ENCODE measurements at regions not wholly inside any gene's neighbourhood (a gene's known extent, or its start where the extent isn't known, plus 50 kb on each side); places are given as distances from the start of the nearest gene placed in this dataset.

GRCh38 chr7:106957766-106958165 lies 86.7 kb upstream of the PRKAR2B start:
- intact Hi-C loops (cut with micrococcal nuclease), result no loop called here
- peak; percentile 63 for ATAC-seq
- no peak for DNase-seq

DNA sequence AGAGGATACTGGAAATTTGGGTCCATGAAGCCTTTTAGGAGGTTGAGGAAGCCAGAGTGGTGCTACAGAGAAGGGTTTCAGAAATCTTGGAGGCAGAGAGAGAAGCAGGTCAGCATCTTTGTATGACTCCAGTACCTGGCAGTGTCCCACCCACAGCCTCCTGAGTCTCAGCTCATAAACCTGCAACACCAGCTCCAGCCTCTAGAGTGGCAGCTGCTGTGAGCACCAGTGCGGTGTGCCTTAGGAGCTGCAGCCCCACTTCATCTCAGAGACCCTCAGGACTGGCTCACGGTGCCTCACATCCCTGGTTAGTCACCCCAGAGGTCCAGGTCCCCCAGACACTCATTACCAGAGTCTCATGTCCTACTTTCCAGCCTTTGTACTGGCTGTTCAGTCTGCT lies 84.8 kb upstream of the PRKAR2B start:
- intact Hi-C loops (cut with micrococcal nuclease), result no loop called here
- DNase-seq, result no peak
- no peak for ATAC-seq

- DNase-seq, result no peak
- intact Hi-C loops (cut with micrococcal nuclease), result no loop called here
- no peak for ATAC-seq
Measured at GRCh38 chr7:106962751-106963150, 81.8 kb upstream of the PRKAR2B start.

- intact Hi-C loops (cut with micrococcal nuclease), result no loop called here
- no peak for ATAC-seq
- no peak for DNase-seq
Measured at GRCh38 chr7:106964466-106964865, 80.0 kb upstream of the PRKAR2B start.

GRCh38 chr7:106965108-106965507 lies 79.4 kb upstream of the PRKAR2B start:
- ATAC-seq (no peak), DNase-seq (no peak)
- intact Hi-C loops (cut with micrococcal nuclease), result no loop called here

DNA sequence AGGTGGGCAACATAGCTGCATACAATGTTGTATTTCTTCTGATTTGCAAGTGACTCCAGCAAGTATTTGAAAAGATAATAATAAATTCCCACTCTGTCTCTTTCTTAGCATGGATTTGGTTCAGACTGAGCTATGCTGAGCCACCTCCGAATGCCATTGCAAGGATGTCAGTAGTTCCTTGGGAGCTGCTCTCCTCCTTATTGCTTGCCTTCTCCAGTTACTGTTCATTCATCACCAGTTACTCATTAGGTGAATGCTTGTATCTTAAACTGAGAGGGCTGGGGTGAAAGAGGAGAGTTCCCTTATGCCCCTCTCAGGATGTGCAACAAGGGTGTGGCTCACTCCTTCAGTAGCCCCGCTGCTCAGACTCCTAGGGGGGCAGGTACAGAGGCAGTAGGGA lies 78.4 kb upstream of the PRKAR2B start:
- DNase-seq (no peak), ATAC-seq (no peak)
- intact Hi-C loops (cut with micrococcal nuclease), result no loop called here

DNA sequence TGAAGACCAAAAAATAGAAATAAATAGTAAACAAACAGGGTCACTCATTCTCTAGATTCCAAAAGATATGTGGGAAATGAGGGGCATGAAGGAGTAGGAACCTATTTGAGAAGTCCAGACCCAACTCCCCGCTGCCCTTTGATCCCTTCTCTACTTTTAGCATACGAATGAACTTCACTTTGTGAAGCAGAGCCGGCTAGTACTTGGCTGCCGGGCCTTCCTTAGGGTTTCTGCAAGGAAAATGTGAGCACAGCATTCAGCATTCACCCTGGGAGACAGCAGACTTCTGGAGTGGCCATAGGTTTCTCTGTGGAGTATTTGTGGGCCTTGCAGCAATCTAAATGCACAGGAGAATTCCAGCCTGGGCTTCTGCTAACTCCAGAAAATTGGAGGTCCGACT lies 76.3 kb upstream of the PRKAR2B start:
- intact Hi-C loops (cut with micrococcal nuclease), result no loop called here
- ATAC-seq, result no peak
- no peak for DNase-seq

DNA sequence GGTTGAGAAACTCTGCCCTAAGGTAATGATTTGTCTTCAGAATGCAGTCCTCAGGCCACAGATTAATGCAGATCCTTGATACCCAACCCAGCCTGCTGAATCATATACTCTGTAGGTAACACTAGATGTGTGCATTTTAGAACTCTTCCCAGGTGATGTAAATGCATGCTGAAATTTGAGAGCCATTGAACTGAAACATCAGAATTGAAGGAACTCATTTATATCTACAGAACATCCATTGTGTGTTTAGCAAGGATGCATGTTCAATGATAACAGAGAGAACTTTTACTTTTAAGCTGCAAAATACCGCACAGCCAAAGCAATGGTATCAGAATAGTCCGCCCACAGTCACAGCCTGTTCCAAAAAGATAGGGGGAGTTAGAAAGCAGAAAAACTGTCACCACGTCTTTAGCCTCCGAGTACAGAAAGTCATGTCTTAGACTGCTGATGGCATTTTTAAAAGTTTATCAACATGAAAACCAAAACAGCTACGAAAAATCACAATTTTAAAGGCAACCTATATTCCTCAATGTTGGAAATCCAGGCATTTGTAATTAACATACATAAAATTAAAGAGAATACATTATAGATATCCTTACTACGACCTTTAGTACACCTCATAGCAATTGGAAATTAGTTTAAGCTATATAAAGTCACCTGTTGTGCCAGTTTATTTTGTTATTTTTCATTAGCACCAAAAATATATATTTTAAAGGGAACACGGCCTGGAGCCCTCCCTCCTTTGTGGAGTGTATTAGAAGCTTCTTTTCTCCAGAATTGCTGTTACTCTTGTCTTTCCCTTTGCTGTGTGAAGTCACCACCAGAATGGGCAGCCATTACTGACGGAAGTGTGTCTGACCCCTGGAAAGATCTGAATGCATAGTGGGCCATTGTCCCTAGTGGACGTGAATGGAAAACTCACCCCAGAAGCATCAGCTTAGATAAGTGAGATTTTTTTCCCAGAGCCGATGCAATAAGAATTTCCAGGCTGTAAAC lies 65.8 kb upstream of the PRKAR2B start:
- DNase-seq (no peak), ATAC-seq (peak; percentile 84)
- intact Hi-C loops (cut with micrococcal nuclease), result no loop called here

GRCh38 chr7:106979551-106980357 lies 64.8 kb upstream of the PRKAR2B start:
- intact Hi-C loops (cut with micrococcal nuclease), result no loop called here
- DNase-seq (no peak), ATAC-seq (peak; percentile 59)

GRCh38 chr7:106980358-106980685 lies 64.2 kb upstream of the PRKAR2B start:
- DNase-seq (no peak), ATAC-seq (no peak)
- intact Hi-C loops (cut with micrococcal nuclease), result no loop called here

GRCh38 chr7:106982415-106982814 lies 62.1 kb upstream of the PRKAR2B start:
- ATAC-seq, result no peak

GRCh38 chr7:106984034-106984433 lies 60.5 kb upstream of the PRKAR2B start:
- intact Hi-C loops (cut with micrococcal nuclease), result no loop called here
- DNase-seq (no peak), ATAC-seq (no peak)

More at GRCh38 chr7:106982415-106982814, 62.1 kb upstream of the PRKAR2B start:
- intact Hi-C loops (cut with micrococcal nuclease), result no loop called here
- DNase-seq, result no peak

- ATAC-seq, result no peak
- intact Hi-C loops (cut with micrococcal nuclease), result no loop called here
- no peak for DNase-seq
Measured at GRCh38 chr7:106986450-106986977, 58.0 kb upstream of the PRKAR2B start.

- DNase-seq, result no peak
- ATAC-seq, result no peak
- intact Hi-C loops (cut with micrococcal nuclease), result no loop called here
Measured at GRCh38 chr7:106987777-106988176, 56.7 kb upstream of the PRKAR2B start.

DNA sequence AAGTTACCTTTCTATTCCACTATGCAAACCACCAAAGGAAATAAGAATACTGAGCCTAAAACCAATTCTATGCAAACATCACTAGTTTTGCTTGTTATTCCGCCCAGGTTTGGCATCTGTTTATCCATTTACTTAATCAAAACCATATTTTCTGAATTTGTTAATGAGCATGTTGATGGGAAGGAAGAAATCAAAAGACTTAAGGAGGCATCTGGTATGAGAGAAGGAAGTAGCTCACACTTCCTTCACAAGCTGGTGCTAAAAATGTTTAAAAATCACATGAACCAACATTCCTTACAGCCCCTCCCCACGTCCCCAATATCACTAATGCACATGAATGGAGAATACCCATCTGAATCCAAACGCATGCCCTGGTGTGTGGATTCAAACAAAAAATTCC lies 52.0 kb upstream of the PRKAR2B start:
- intact Hi-C loops (cut with micrococcal nuclease), result no loop called here
- no peak for ATAC-seq
- DNase-seq, result no peak
